Panc1 (cell line): ENCODE measurements at regions not wholly inside any gene's neighbourhood (a gene's known extent, or its start where the extent isn't known, plus 50 kb on each side); places are given as distances from the start of the nearest gene placed in this dataset.

Experiments used
- ATAC-seq: fragments of 200-7000 bp; cut with Tn5 transposase; 2 replicates; pipeline ENCODE4 v1.9.1; 2020; ENCODE audit warnings: mild to moderate bottlenecking, moderate library complexity
- BruUV-seq: library from RNA; stranded (reverse); fragments of 400-500 nt; replicated peaks from 2 replicates; lab custom pipeline; 2021; lab: Mats Ljungman, UMichigan
- CTCF ChIA-PET: fragments of 300-600 bp; sonication (Branson Sonifier 250); formaldehyde crosslinking; loops from one replicate; lab custom pipeline; 2022; ENCODE audit warnings: antibody characterized with exemption; lab: Charles Lee
- POLR2A ChIA-PET: fragments of 300-600 bp; sonication (Branson Sonifier 250); formaldehyde crosslinking; loops from one replicate; lab custom pipeline; 2022; ENCODE audit warnings: antibody characterized with exemption; lab: Charles Lee
- DNase-seq: peaks from one replicate; pipeline ENCODE4 v3.0.0-alpha.2; 2010; ENCODE audit warnings: low read depth, low spot score
- H3K27ac ChIP-seq: 2 replicates; pipeline ENCODE4 v1.5.1; 2011; ENCODE audit warnings: mild to moderate bottlenecking, low read length, inconsistent platforms
- H3K27me3 ChIP-seq: fragments of 200-500 bp; sonication (Bioruptor generic); 2 replicates; pipeline ENCODE4 v1.6.0; 2014; ENCODE audit warnings: low read length, inconsistent platforms; ENCODE audit not compliant: control insufficient read depth, insufficient read depth
- H3K36me3 ChIP-seq: fragments of 200-500 bp; sonication (Bioruptor generic); 2 replicates; pipeline ENCODE4 v1.5.1; 2014; ENCODE audit warnings: inconsistent platforms, mild to moderate bottlenecking, low read length, moderate library complexity; ENCODE audit not compliant: control insufficient read depth, insufficient read depth
- H3K4me1 ChIP-seq: 2 replicates; pipeline ENCODE4 v1.5.1; 2011; ENCODE audit warnings: inconsistent platforms, mild to moderate bottlenecking, low read length, moderate library complexity; ENCODE audit not compliant: control insufficient read depth, insufficient read depth
- H3K4me3 ChIP-seq, 2 experiments: 2 replicates each; pipeline ENCODE4 v1.5.1; 2011 to 2012; ENCODE audit warnings: low read depth in 2 of 2, low read length in 2 of 2, mild to moderate bottlenecking in 2 of 2, inconsistent platforms in 1 of 2, moderate library complexity in 1 of 2
- H3K9me3 ChIP-seq: fragments of 200-500 bp; sonication (Bioruptor generic); 2 replicates; pipeline ENCODE4 v1.5.1; 2014; ENCODE audit warnings: low read depth, mild to moderate bottlenecking, inconsistent platforms, low read length, moderate library complexity; ENCODE audit not compliant: control insufficient read depth, insufficient read depth
- CTCF ChIP-seq: fragments of 450-650 bp; IDR thresholded peaks from 2 replicates; pipeline ENCODE4 v1.5.1; 2017; ENCODE audit warnings: mild to moderate bottlenecking
- POLR2AphosphoS5 ChIP-seq: IDR thresholded peaks from 2 replicates; pipeline ENCODE4 v1.6.1; 2012; ENCODE audit warnings: mild to moderate bottlenecking, low read depth, low read length, moderate library complexity
- REST ChIP-seq, 2 experiments: IDR thresholded peaks; 2 replicates each; pipeline ENCODE4 v1.6.1; 2011 to 2012; ENCODE audit warnings: low read depth in 2 of 2, control low read depth in 1 of 2, low read length in 1 of 2, mild to moderate bottlenecking in 1 of 2, moderate library complexity in 1 of 2; ENCODE audit not compliant: insufficient read depth in 1 of 2
- SIN3A ChIP-seq: IDR thresholded peaks from 2 replicates; pipeline ENCODE4 v1.6.1; 2012; ENCODE audit warnings: low read depth, mild to moderate bottlenecking, low read length, moderate library complexity, borderline replicate concordance; ENCODE audit not compliant: insufficient read depth
- TCF7L2 ChIP-seq: IDR thresholded peaks from 2 replicates; pipeline ENCODE4 v1.6.1; 2011; ENCODE audit warnings: mild to moderate bottlenecking, low read depth, low read length, inconsistent platforms
- in situ Hi-C: cut with HindIII; loops from 2 replicates; pipeline ENCODE4 v1.10.0; 2016; ENCODE audit warnings: low sequenced_read_pairs, low pct_unique_long_range_greater_than_20kb
- intact Hi-C: fragments of 100-400 bp; cut with micrococcal nuclease; formaldehyde crosslinking; loops from one replicate; pipeline ENCODE4 v1.10.0; 2022; ENCODE audit not compliant: unreplicated experiment

DNA sequence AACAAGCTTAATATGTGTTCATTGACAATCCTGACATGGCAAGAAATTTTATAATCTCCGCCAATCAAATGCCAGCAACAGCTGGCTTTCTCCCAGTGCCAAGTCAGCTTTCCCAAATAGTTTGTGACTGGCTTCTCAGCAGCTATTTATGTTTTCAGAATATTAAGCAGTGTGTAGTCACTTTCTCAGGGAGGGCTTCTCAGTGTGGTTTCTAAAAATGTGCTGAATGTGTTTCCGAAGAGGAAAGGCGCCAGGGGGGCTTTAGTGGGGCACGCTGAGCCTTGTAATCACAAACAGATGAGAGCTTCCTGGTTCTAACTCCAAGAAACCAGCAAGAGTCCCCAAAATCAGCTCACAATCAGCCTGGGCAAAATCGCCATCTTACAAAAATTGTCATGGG lies 258.7 kb upstream of the CPEB2 start:
- no peak for TF ChIP-seq REST (IDR thresholded peaks at IDR 0.05; ENCODE audit: insufficient read depth in 1 of 2, low read depth in 2 of 2, low read length in 1 of 2)
- no peak for TF ChIP-seq POLR2AphosphoS5
- TF ChIP-seq SIN3A, result no peak
- no peak for TF ChIP-seq CTCF
- no peak for TF ChIP-seq TCF7L2
- no peak for ATAC-seq
- no peaks in the 10 kb centered on the region for H3K27me3 ChIP-seq
- H3K27ac ChIP-seq, result no peak overlapping the region
- POLR2A ChIA-PET, result no interaction called here
- in situ Hi-C loops, result no loop called here
- H3K9me3 ChIP-seq, result no peaks in the 10 kb centered on the region
- no peaks in the 10 kb centered on the region for H3K36me3 ChIP-seq
- H3K4me3 ChIP-seq, result no peak overlapping the region
- no peaks in the 10 kb centered on the region for H3K4me1 ChIP-seq
- CTCF ChIA-PET, result no interaction called here
- DNase-seq, result no peak
- intact Hi-C loops, result no loop called here
- BruUV-seq, result no TSS peak

DNA sequence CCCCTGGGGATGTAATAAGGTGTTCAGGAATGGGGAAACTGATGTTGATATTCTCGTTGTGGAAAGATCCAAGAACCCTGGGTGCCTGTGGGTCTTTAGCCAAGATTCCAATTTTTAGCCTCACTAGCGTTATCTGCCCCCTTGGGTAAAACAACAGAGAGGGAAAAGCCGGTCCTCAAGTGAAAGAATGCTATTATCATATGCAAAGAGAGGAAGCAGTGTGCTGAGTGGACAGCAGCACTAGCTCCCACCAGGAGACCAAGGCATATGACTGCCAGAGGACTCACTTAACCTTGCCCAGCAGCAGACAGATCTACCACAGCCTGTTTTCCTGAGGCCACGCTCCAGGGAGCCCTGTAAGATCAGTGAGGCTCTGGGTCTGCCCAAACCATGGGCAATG lies 257.9 kb upstream of the CPEB2 start:
- no TSS peak for BruUV-seq
- no peak overlapping the region for H3K4me3 ChIP-seq
- H3K27ac ChIP-seq, result no peak overlapping the region
- CTCF ChIA-PET, result no interaction called here
- H3K36me3 ChIP-seq, result no peaks in the 10 kb centered on the region
- ATAC-seq (no peak), DNase-seq (no peak)
- intact Hi-C loops, result no loop called here
- POLR2A ChIA-PET, result no interaction called here
- H3K9me3 ChIP-seq, result no peaks in the 10 kb centered on the region
- H3K27me3 ChIP-seq, result no peaks in the 10 kb centered on the region
- H3K4me1 ChIP-seq, result no peaks in the 10 kb centered on the region
- in situ Hi-C loops, result no loop called here
- TF ChIP-seq CTCF, result no peak
- TF ChIP-seq REST (IDR thresholded peaks at IDR 0.05; ENCODE audit: insufficient read depth in 1 of 2, low read depth in 2 of 2, low read length in 1 of 2), result no peak
- TF ChIP-seq POLR2AphosphoS5, result no peak
- TF ChIP-seq TCF7L2, result no peak
- TF ChIP-seq SIN3A, result no peak
